WTC11 (cell line): ENCODE measurements at regions not wholly inside any gene's neighbourhood (a gene's known extent, or its start where the extent isn't known, plus 50 kb on each side); places are given as distances from the start of the nearest gene placed in this dataset.

ENCODE experiments used
- ZNF317 ChIP-seq: sonication (generic); formaldehyde crosslinking; IDR thresholded peaks from 2 replicates; pipeline ENCODE4 v1.8.1; 2023; ENCODE audit warnings: low read depth, mild to moderate bottlenecking, moderate library complexity, missing genetic modification reagents, borderline replicate concordance
- TF ChIP-seq, protein P1 (sequence below): fragments of 200-600 bp; IDR thresholded peaks from 2 replicates; pipeline ENCODE4 v1.8.0; 2022; ENCODE audit warnings: antibody characterized with exemption
- TF ChIP-seq, protein P2 (sequence below): sonication (generic); formaldehyde crosslinking; IDR thresholded peaks from 2 replicates; pipeline ENCODE4 v1.8.0; 2023; ENCODE audit warnings: missing genetic modification reagents

DNA sequence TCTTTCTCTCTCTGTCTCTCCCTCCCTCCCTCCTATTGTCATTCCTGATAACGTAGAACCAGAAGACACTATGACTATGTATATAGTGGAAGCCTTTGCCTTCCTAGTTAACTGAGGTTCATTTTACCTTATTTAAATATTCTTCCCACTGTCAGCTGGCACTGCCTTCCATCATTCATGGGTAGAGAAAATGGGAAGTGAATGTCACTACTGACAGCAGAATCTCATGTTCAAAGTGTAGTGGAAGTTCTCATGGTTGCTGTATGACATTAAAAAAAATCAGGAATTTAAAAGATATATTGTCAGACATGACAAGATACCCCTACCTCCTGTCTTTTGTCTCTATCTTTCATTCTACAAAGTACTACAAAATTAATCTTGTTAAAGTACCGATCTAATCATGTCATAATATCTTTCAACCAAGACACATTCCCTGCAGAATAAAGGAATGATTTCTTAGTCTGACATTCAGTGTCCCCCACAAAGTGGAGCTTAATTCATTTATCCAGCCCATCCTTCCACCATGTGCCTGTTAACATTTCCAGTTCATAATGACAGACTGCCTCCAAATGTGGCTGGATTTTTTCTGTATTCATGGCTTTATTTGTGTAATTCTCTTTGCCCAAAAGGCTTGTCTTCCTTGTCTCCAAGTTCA lies 250.1 kb upstream of the CDH20 start:
- no peak for TF ChIP-seq ZNF317 (CRISPR knock-in tag)
- TF ChIP-seq, protein P1, sequence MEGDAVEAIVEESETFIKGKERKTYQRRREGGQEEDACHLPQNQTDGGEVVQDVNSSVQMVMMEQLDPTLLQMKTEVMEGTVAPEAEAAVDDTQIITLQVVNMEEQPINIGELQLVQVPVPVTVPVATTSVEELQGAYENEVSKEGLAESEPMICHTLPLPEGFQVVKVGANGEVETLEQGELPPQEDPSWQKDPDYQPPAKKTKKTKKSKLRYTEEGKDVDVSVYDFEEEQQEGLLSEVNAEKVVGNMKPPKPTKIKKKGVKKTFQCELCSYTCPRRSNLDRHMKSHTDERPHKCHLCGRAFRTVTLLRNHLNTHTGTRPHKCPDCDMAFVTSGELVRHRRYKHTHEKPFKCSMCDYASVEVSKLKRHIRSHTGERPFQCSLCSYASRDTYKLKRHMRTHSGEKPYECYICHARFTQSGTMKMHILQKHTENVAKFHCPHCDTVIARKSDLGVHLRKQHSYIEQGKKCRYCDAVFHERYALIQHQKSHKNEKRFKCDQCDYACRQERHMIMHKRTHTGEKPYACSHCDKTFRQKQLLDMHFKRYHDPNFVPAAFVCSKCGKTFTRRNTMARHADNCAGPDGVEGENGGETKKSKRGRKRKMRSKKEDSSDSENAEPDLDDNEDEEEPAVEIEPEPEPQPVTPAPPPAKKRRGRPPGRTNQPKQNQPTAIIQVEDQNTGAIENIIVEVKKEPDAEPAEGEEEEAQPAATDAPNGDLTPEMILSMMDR: no peak
- TF ChIP-seq, protein P2, sequence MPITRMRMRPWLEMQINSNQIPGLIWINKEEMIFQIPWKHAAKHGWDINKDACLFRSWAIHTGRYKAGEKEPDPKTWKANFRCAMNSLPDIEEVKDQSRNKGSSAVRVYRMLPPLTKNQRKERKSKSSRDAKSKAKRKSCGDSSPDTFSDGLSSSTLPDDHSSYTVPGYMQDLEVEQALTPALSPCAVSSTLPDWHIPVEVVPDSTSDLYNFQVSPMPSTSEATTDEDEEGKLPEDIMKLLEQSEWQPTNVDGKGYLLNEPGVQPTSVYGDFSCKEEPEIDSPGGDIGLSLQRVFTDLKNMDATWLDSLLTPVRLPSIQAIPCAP (CRISPR knock-in tag): no peak
